ENCODE measurements at regions not wholly inside any gene's neighbourhood (a gene's known extent, or its start where the extent isn't known, plus 50 kb on each side); places are given as distances from the start of the nearest gene placed in this dataset.

GRCh38 chr6:134666125-134666524 is 283.8 kb downstream of the ALDH8A1 start:
- no peak for TF ChIP-seq CTCF (IDR thresholded peaks at IDR 0.05)
- no peak for TF ChIP-seq POLR2A (IDR thresholded peaks at IDR 0.05)

All from right lobe of liver (tissue), 4 donors.